ENCODE measurements at regions not wholly inside any gene's neighbourhood (a gene's known extent, or its start where the extent isn't known, plus 50 kb on each side); places are given as distances from the start of the nearest gene placed in this dataset.

GRCh38 chr12:24725616-24726015 lies 223.3 kb downstream of the BCAT1 start:
- ChIA-PET POLR2A (no interaction called here), CTCF (interaction anchor here (0.6 kb wide), 1 partner anchor 433 kb away, joined by 3 read pairs; no protein-coding TSS in a partner anchor)

- ChIA-PET POLR2A (interaction anchor here (1.4 kb wide), 1 partner anchor 115 kb away, joined by 3 read pairs; no protein-coding TSS in a partner anchor), CTCF (interaction anchor here (1.3 kb wide), 1 partner anchor 23 kb away, joined by 3 read pairs; no protein-coding TSS in a partner anchor)
These were observed 224.1 kb downstream of the BCAT1 start for GRCh38 chr12:24724814-24725213.

GRCh38 chr12:24723759-24724158 lies 225.1 kb downstream of the BCAT1 start:
- POLR2A ChIA-PET, result interaction anchor here (0.7 to 1.4 kb wide), 2 partner anchors 15 to 116 kb away, joined by 3 to 4 read pairs; no protein-coding TSS in a partner anchor
- CTCF ChIA-PET, result interaction anchor here (1.3 kb wide), 2 partner anchors 16 to 24 kb away, joined by 3 read pairs; no protein-coding TSS in a partner anchor

DNA sequence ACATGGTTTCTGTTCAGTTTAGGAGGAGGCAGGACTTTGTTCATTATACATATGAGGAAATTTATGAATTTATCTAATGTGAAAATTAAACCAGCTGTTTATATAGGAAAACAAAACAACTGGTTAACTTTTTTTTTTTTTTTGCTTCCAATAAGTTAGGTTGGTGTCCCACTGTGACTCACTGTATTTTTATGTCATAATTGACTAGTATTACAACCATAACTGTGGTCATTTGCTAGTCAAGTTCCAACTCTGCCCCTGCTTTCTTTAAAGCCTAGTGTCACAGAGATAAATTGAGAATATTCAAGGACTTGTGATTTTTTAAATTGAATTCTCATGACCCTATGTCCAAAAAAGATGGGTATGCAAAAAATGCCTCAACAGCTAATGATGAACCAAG lies 227.7 kb downstream of the BCAT1 start:
- ChIA-PET CTCF (no interaction called here), POLR2A (no interaction called here)

DNA sequence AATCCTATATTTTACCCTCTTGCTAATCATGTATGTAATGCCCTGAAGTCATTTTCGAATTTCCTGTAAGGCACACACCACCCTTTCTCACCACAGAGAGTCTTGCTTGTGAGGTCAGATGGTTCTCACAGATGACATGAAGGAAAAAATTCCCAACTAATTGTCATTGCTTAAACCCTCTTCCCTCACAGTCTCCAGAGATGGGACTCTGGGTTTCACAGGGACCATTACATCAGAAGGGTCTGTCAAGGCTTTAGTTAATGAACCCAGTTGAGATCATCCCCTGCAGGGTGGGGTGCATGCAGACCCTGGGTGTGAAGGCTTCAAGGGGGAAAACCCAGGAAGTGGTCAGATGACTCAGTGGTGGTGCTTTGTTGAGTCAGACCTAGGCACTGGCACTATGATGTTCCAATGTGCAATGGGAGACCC lies 229.6 kb downstream of the BCAT1 start:
- POLR2A ChIA-PET, result interaction anchor here (1.2 to 1.3 kb wide), 2 partner anchors 13 to 77 kb away, joined by 3 read pairs; no protein-coding TSS in a partner anchor
- CTCF ChIA-PET, result no interaction called here

DNA sequence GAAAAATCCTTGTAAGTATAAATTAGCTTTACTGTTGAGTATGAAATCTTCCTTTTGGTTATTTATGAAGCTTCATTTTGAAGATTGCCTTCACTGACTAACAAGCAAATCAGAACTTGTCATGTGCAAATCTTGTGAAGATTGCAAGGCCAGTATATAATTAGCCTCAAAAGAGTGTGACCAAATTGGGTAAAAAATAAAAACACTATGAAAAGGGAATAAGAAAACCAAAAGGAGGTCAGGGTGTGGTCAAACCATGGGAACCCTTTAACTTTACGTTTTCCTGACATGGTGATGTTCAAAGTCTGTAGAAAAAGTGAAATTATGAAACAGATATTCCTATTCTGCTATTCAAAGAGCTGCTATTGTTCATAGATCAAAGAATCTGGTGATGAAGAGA lies 230.3 kb downstream of the BCAT1 start:
- POLR2A ChIA-PET, result interaction anchor here (1.3 kb wide), 1 partner anchor 12 kb away, joined by 3 read pairs; no protein-coding TSS in a partner anchor
- CTCF ChIA-PET, result no interaction called here

GRCh38 chr12:24714237-24714636 lies 234.7 kb downstream of the BCAT1 start:
- CTCF ChIA-PET, result no interaction called here
- POLR2A ChIA-PET, result no interaction called here

DNA sequence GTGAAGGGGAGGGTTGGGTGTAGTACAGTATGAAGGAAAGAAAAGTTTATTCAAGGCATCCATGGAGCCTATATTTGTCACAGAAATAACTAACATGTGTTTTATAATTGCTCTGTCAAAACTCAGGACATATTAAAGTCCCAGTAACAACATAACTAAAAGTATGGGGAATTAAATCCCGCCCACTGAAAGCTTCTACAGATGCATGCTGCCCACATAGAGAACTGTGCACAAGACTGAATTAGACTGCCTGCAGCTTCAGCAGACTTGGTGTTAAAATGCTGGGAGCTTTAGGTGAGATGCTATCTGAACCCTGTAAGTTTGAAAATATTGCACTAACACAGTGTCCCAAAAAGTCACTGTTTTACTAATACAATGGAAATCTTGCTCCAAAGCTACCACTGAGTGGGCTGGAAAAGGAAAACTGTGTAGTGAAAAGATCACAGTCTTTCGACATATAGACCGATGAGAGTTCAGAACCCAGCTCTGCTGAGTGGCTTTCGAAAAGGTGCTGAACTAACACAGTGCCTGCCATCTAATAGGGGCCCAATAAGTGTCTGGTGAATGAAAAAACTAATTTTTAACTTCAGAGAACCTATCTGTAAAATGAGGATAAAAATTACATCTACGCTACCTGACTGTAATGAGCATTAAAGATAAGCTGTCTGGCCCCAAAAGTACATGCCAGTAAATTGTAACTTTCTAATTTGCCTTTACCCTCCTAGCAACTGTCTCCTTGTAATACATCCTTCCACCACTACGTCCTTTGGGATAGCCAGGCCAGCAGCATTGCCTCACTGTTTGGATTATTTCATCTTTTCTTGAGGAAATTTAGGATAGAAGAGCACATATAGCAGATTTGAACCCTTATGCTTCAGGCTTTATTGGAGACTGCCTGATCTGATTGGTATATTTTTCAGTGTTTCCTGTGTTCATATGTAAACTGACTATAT lies 237.6 kb downstream of the BCAT1 start:
- POLR2A ChIA-PET, result no interaction called here
- CTCF ChIA-PET, result interaction anchor here (0.7 kb wide), 1 partner anchor 155 kb away, joined by 3 read pairs; no protein-coding TSS in a partner anchor

DNA sequence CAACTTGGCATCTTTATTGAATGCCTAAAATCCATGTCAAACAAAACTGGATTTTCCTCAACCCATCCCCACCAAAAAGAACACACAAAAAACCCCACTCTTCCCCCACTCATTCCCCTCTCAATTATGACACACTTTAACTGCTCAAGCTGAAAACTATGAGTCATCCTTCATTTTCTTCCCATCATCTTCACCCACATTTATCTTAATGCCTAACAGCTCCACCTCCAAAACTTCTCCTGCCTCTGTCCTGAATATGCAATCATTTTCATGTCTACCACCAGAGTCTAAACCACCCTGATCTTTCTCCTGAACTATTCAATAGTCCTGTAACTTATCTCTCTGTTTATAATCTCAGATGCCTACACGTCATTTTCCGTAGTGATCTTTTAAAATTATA lies 239.7 kb downstream of the BCAT1 start:
- POLR2A ChIA-PET, result interaction anchor here (1.1 kb wide), 1 partner anchor 15 kb away, joined by 4 read pairs; no protein-coding TSS in a partner anchor
- CTCF ChIA-PET, result no interaction called here

DNA sequence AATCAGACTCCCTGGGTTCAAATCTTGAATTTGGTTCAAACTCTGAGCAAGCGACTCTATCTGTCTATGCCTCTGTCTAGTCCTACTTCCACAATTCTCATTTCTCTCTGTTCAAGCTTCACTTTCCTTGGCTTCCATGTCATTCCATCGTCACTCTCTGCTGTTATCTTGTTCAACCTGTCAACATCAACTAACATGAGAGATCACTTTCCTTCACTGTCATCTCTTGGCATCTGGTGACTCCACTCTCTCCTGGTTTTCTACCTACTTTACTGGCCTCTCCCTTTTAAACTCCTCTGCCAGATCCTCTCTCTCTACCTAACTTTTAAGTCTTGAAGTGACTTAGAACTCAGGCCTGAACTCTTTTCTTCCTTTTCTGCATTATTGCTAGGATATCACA lies 240.2 kb downstream of the BCAT1 start:
- CTCF ChIA-PET, result no interaction called here
- POLR2A ChIA-PET, result interaction anchor here (0.7 to 1.1 kb wide), 2 partner anchors 15 to 131 kb away, joined by 3 to 4 read pairs; no protein-coding TSS in a partner anchor

GRCh38 chr12:24708043-24708442 lies 240.9 kb downstream of the BCAT1 start:
- ChIA-PET CTCF (interaction anchor here (0.9 kb wide), 1 partner anchor 16 kb away, joined by 3 read pairs; no protein-coding TSS in a partner anchor), POLR2A (interaction anchor here (0.7 to 1.1 kb wide), 2 partner anchors 16 to 132 kb away, joined by 3 to 4 read pairs; no protein-coding TSS in a partner anchor)

DNA sequence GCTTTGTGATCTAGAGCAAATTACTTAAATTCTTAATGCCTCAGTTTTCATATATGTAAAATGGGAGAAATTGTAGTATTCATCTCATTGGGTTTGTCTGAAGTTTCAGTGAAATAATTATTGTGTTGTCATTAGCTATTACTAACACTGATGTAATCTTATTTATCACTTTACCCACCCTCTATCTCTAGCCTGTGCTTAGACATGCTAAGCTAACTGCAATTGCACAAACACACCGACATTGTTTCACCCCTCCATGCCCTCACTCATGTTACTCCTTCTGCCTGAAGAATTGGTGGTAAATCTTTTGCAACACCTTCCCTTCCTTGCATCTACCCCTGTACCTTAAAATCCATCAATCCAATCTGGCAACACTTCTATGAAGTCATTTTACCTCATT lies 241.6 kb downstream of the BCAT1 start:
- ChIA-PET POLR2A (no interaction called here), CTCF (interaction anchor here (0.9 kb wide), 1 partner anchor 16 kb away, joined by 3 read pairs; no protein-coding TSS in a partner anchor)

DNA sequence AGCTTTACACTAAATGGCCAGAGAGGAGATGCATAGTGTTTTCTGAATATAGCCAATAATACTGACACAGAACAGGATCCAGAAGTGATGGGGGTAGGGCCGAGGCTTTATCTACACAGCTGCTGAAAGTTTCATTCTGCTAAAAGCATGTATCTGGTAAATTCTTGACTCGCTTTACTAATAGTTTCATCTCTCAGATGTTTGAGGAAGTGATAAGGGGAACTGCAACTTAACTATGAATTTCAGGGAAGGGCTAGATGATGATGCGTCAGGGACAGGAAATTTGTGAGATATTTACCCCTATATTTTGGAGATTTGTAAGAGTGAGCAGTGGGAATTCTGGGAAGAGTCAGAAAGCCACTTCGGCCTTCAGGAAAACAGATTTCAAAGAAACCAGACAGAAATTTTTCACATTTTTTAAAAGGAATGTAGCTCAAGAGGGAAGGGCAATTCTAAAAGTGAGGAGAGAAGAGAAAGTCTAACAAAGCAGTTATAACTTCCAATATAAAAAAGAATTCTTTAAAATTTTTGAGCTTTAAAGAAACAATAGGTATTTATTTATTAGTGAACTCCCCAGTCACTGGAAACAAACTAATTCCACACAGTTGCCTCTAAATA lies 243.1 kb downstream of the BCAT1 start:
- ChIA-PET POLR2A (interaction anchor here (1.5 kb wide), 1 partner anchor 13 kb away, joined by 3 read pairs; no protein-coding TSS in a partner anchor), CTCF (interaction anchor here (0.6 to 0.9 kb wide), 2 partner anchors 35 to 148 kb away, joined by 3 read pairs; no protein-coding TSS in a partner anchor)

DNA sequence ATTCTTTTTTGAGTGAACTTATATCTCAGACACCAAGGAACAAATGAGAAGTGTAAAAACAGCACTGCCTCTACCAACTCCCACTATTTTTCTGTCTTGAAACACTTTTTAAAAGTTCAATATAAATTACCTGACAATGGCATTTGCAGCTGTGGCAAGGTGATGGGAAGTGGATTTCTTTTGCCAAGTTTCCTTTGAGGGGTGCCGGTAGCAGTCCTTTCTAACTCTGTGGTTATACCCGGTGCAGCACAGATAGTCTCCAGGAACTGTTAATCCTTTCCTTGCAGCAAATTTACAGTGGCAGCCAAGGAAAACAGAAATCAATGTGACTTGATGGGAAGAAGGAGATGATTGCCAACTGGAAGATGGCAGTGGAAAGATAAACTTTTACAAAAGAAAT lies 243.7 kb downstream of the BCAT1 start:
- POLR2A ChIA-PET, result no interaction called here
- CTCF ChIA-PET, result no interaction called here

GRCh38 chr12:24701343-24701742 lies 247.6 kb downstream of the BCAT1 start:
- CTCF ChIA-PET, result no interaction called here
- POLR2A ChIA-PET, result no interaction called here

DNA sequence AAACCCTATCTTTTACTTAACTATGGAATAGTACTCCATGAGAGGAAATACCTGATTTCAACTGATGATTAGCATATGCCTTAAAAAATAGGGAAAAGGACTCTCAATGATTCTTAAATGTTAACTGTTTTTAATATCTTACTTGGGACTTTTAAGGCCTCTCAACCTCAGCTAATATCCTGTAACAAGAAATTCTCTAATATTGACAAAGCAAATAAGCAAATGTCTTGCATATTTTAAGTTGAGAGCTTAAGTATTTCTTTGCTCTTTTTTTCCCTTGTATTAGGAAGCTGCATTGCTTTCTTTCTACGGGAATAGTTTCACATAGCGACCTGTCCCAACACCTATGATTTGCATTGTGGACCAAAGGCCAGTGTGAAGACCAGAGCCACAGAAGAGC lies 249.9 kb downstream of the BCAT1 start:
- ChIA-PET POLR2A (no interaction called here), CTCF (no interaction called here)

DNA sequence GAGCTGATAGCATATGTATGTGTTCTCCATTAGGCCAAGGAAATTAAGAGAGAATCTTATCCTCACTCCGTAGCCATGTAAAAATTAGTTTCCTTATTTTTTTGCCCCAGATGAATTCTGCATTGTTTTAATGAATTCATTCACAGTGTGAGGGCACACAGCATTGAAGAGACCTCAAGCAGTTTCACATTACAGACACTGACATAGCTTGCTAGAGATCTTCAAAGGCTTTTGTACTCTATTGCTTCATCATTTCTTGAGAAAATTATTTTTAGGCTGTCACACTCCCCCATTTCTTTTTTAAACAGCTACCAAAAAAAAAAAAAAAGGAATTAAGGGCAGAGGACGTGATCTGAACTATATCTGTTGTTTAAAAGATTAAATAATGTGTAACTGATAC lies 251.1 kb downstream of the BCAT1 start:
- POLR2A ChIA-PET, result no interaction called here
- CTCF ChIA-PET, result no interaction called here

DNA sequence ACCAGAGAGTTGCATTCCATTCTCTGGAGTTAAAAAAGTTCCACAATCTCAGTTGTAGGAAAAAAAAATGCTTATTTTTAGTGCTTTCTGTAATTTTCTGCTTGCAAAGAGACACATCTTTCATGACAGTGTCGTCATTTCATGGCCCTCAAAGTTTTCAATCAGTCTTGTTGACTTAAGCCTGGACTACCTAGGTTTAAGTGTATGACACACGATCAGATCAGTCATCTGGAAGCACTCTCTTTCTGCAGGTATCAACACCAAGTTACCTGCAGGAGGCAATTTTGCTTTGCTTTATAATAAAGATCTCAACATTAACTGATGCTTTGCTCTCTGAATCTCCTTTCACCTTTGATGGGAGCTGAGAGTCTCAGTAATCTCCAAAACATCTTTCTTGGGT lies 251.6 kb downstream of the BCAT1 start:
- ChIA-PET CTCF (no interaction called here), POLR2A (no interaction called here)

- ChIA-PET CTCF (no interaction called here), POLR2A (no interaction called here)
These were observed 252.1 kb downstream of the BCAT1 start for GRCh38 chr12:24696800-24697199.

DNA sequence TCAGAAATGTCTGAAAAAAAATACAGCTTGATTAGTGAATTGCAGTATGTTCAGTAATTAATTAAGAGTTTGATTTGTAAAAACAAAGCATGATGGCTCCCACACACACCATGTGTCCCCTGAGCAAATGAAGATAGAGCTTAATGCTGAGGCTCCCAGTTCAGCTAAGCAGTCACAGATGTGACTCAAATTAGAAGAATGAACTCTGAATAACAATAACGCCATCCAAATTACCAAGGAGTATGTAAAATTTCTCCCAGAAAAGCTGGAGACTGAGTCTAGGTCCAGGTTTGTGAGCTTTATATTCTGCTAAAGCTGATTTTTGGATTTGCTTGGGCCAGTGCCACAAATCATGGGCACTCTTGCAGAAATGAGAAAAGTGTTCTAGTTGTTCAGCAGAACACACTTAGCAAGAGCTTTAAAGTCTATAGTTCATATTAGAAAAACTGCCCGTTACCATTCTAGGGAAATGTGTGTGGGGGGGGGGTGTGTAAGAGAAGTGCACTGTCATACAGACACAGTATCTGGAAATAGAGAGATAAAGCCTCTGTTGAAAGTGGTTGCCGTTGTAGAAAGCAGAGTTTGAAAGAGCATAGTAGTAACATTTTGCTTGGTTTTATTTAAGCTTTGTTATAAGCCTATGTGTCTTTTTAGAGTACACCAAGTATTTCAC lies 253.1 kb downstream of the BCAT1 start:
- CTCF ChIA-PET, result interaction anchor here (0.6 kb wide), 1 partner anchor 211 kb away, joined by 4 read pairs; no protein-coding TSS in a partner anchor
- POLR2A ChIA-PET, result no interaction called here
